Stomach (tissue), 8 donors: ENCODE measurements at regions not wholly inside any gene's neighbourhood (a gene's known extent, or its start where the extent isn't known, plus 50 kb on each side); places are given as distances from the start of the nearest gene placed in this dataset.

Experiments used
- DNase-seq, 2 donors: peaks; one replicate each; pipeline versions ENCODE4 v3.0.0 to v3.0.0-alpha.2; 2013 to 2019
- H3K27ac ChIP-seq, 5 donors: fragments of 200-600 bp in 4 of 5; sonication (generic) in 4 of 5; one replicate each; pipeline ENCODE4 v1.5.1; 2013 to 2019; ENCODE audit warnings: mild to moderate bottlenecking in 1 of 5, moderate library complexity in 1 of 5
- H3K27me3 ChIP-seq, 3 donors: fragments of 200-600 bp; sonication (generic); one replicate each; pipeline ENCODE4 v1.5.1; 2017 to 2019; ENCODE audit warnings: mixed run types in 1 of 3
- H3K36me3 ChIP-seq, 4 donors: fragments of 200-600 bp; sonication (generic); 1 replicate in 3 of 4; 2 replicates in 1 of 4; pipeline ENCODE4 v1.5.1; 2016 to 2019
- H3K4me1 ChIP-seq, 4 donors: fragments of 200-600 bp; sonication (generic); one replicate each; pipeline ENCODE4 v1.5.1; 2016 to 2019
- H3K4me3 ChIP-seq, 4 donors: fragments of 200-600 bp; sonication (generic) in 3 of 4; one replicate each; pipeline ENCODE4 v1.5.1; 2016 to 2019; ENCODE audit warnings: mild to moderate bottlenecking in 1 of 4
- H3K9me3 ChIP-seq, 4 donors: fragments of 200-600 bp; sonication (generic); one replicate each; pipeline ENCODE4 v1.5.1; 2016 to 2019
- CTCF ChIP-seq, 7 experiments: fragments of 450-650 bp in 4 of 7; fragments of 200-600 bp in 3 of 7; sonication (generic) in 3 of 7; IDR thresholded peaks; one replicate each; pipeline ENCODE4 v1.5.1; 2016 to 2019; ENCODE audit warnings: antibody characterized with exemption in 7 of 7, control low read depth in 2 of 7, mild to moderate bottlenecking in 1 of 7
- EP300 ChIP-seq: sonication (generic); formaldehyde crosslinking; IDR thresholded peaks from one replicate; pipeline ENCODE4 v1.6.1; 2017; ENCODE audit warnings: antibody characterized with exemption
- POLR2A ChIP-seq, 4 donors: fragments of 450-650 bp; IDR thresholded peaks; one replicate each; pipeline ENCODE4 v1.6.1; 2016; ENCODE audit warnings: antibody characterized with exemption in 4 of 4, control low read depth in 2 of 4, mild to moderate bottlenecking in 1 of 4, moderate library complexity in 1 of 4
- POLR2AphosphoS5 ChIP-seq, 3 donors: sonication (generic); formaldehyde crosslinking; IDR thresholded peaks; one replicate each; pipeline ENCODE4 v1.6.1; 2016; ENCODE audit warnings: antibody characterized with exemption in 3 of 3
- WGBS, 5 donors: extraction: QIAGEN DNeasy Blood & Tissue Kit in 3 of 5; methylation state at CpG; one replicate each; pipeline versions ENCODE4 v1.1.5 to v1.1.7; 2013 to 2018; 5-methylcytosine and 5-hydroxymethylcytosine counted together
- intact Hi-C: fragments of 100-400 bp; cut with DNase I; formaldehyde crosslinking; loops from one replicate; pipeline ENCODE4 v1.15.1; 2023; ENCODE audit warnings: low total_unique reads
- donor health status: healthy with polysubstance abuse.
- donor health status: Bipolar disorder and iron deficiency.
- donor health status: healthy.

GRCh38 chr2:158893026-158893425 lies 75.4 kb upstream of the TANC1 start:
- TF ChIP-seq POLR2A (IDR thresholded peaks at IDR 0.05): no peak
- no peak for TF ChIP-seq CTCF (IDR thresholded peaks at IDR 0.05)
- no peak for TF ChIP-seq POLR2AphosphoS5 (IDR thresholded peaks at IDR 0.05)
- DNase-seq: peak in 1 of 2 donors; percentile 49
- no peak overlapping the region for H3K27ac ChIP-seq
- intact Hi-C loops: no loop called here
- H3K4me1 ChIP-seq: no peaks in the 10 kb centered on the region
- H3K9me3 ChIP-seq: no peaks in the 10 kb centered on the region
- no peaks in the 10 kb centered on the region for H3K27me3 ChIP-seq
- H3K36me3 ChIP-seq: no peaks in the 10 kb centered on the region
- WGBS, 5 donors: 56 to 70% (median 64%) methylated on average over 8 of the region's 8 CpGs
- H3K4me3 ChIP-seq: no peak overlapping the region

GRCh38 chr2:158893474-158893873 lies 75.0 kb upstream of the TANC1 start:
- Histone ChIP-seq H3K27me3 (no peaks in the 10 kb centered on the region), H3K36me3 (no peaks in the 10 kb centered on the region), H3K4me1 (no peaks in the 10 kb centered on the region), H3K9me3 (no peaks in the 10 kb centered on the region), H3K27ac (no peak overlapping the region), H3K4me3 (no peak overlapping the region)
- 66 to 86% (median 83%) methylated on average over 2 of the region's 2 CpGs for WGBS, 5 donors
- intact Hi-C loops: no loop called here
- TF ChIP-seq POLR2A (IDR thresholded peaks at IDR 0.05): no peak
- TF ChIP-seq CTCF (IDR thresholded peaks at IDR 0.05): no peak
- TF ChIP-seq EP300: no peak
- no peak for TF ChIP-seq POLR2AphosphoS5 (IDR thresholded peaks at IDR 0.05)
- DNase-seq: no peak

- Histone ChIP-seq H3K4me1 (no peaks in the 10 kb centered on the region), H3K27ac (no peak overlapping the region), H3K9me3 (no peaks in the 10 kb centered on the region), H3K27me3 (no peaks in the 10 kb centered on the region), H3K36me3 (no peaks in the 10 kb centered on the region), H3K4me3 (no peak overlapping the region)
- WGBS, 5 donors: 61 to 76% (median 72%) methylated on average over 5 of the region's 5 CpGs
- intact Hi-C loops: no loop called here
- DNase-seq: no peak
- TF ChIP-seq POLR2A (IDR thresholded peaks at IDR 0.05) (no peak), EP300 (no peak), CTCF (IDR thresholded peaks at IDR 0.05) (no peak), POLR2AphosphoS5 (IDR thresholded peaks at IDR 0.05) (no peak)
Observed at GRCh38 chr2:158894078-158894477, 74.4 kb upstream of the TANC1 start.

GRCh38 chr2:158894572-158894971 lies 73.9 kb upstream of the TANC1 start:
- Histone ChIP-seq H3K9me3 (no peaks in the 10 kb centered on the region), H3K27ac (no peak overlapping the region), H3K36me3 (no peaks in the 10 kb centered on the region), H3K4me1 (no peaks in the 10 kb centered on the region), H3K27me3 (no peaks in the 10 kb centered on the region), H3K4me3 (no peak overlapping the region)
- no peak for DNase-seq
- TF ChIP-seq EP300 (no peak), POLR2A (IDR thresholded peaks at IDR 0.05) (no peak), POLR2AphosphoS5 (IDR thresholded peaks at IDR 0.05) (no peak), CTCF (IDR thresholded peaks at IDR 0.05) (no peak)
- WGBS, 5 donors: 67 to 81% (median 79%) methylated on average over 4 of the region's 4 CpGs
- intact Hi-C loops: no loop called here
